ENCODE measurements at regions not wholly inside any gene's neighbourhood (a gene's known extent, or its start where the extent isn't known, plus 50 kb on each side); places are given as distances from the start of the nearest gene placed in this dataset.

- TF ChIP-seq CTCF (IDR thresholded peaks at IDR 0.05) (no peak), POLR2A (IDR thresholded peaks at IDR 0.05) (no peak)
These were observed 376.9 kb downstream of the GPATCH2 start for GRCh38 chr1:217253985-217254384.
